Omental fat pad (tissue), 3 donors: ENCODE measurements at regions not wholly inside any gene's neighbourhood (a gene's known extent, or its start where the extent isn't known, plus 50 kb on each side); places are given as distances from the start of the nearest gene placed in this dataset.

Source experiments
- ATAC-seq: fragments of 150-250 bp; one replicate; pipeline ENCODE4 v1.9.1; 2016; ENCODE audit warnings: mild to moderate bottlenecking, moderate library complexity; ENCODE audit not compliant: low FRiP score
- DNase-seq: peaks from one replicate; pipeline ENCODE4 v3.0.0-alpha.2; 2019; ENCODE audit warnings: low spot score
- CTCF ChIP-seq, 3 donors: fragments of 450-650 bp; IDR thresholded peaks; one replicate each; pipeline ENCODE4 v1.5.1; 2016 to 2017; ENCODE audit warnings: antibody characterized with exemption in 3 of 3, mild to moderate bottlenecking in 3 of 3, moderate library complexity in 2 of 3

- ATAC-seq (no peak), DNase-seq (no peak)
- no peak for TF ChIP-seq CTCF (IDR thresholded peaks at IDR 0.05)
Measured at GRCh38 chr15:98560338-98560737, 88.0 kb upstream of the IGF1R start.

GRCh38 chr15:98561169-98561941, 87.0 kb upstream of the IGF1R start:
- DNase-seq = no peak
- TF ChIP-seq CTCF (IDR thresholded peaks at IDR 0.05) = no peak

GRCh38 chr15:98562331-98562937, 85.9 kb upstream of the IGF1R start:
- DNase-seq (no peak), ATAC-seq (no peak)
- TF ChIP-seq CTCF (IDR thresholded peaks at IDR 0.05) = no peak

More at GRCh38 chr15:98561169-98561941, 87.0 kb upstream of the IGF1R start:
- no peak for ATAC-seq

- TF ChIP-seq CTCF (IDR thresholded peaks at IDR 0.05) = no peak
Measured at GRCh38 chr15:98565566-98565965, 82.8 kb upstream of the IGF1R start.

GRCh38 chr15:98567951-98568350, 80.4 kb upstream of the IGF1R start:
- TF ChIP-seq CTCF (IDR thresholded peaks at IDR 0.05) = no peak
- DNase-seq (no peak), ATAC-seq (no peak)

More at GRCh38 chr15:98565566-98565965, 82.8 kb upstream of the IGF1R start:
- ATAC-seq (no peak), DNase-seq (no peak)

GRCh38 chr15:98568382-98569017, 79.8 kb upstream of the IGF1R start:
- no peak for ATAC-seq
- TF ChIP-seq CTCF (IDR thresholded peaks at IDR 0.05) = no peak
- DNase-seq = no peak
